GM13976 (cell line): ENCODE measurements at regions not wholly inside any gene's neighbourhood (a gene's known extent, or its start where the extent isn't known, plus 50 kb on each side); places are given as distances from the start of the nearest gene placed in this dataset.
"Not testable (repeated sequence)": the region's sequence is repeated elsewhere in the genome, so short reads cannot be mapped to it uniquely, and the experiment has no call there.

ENCODE experiments used
- DNase-seq: peaks from one replicate; pipeline ENCODE4 v3.0.0; 2012; ENCODE audit warnings: low spot score
- CTCF ChIP-seq: IDR thresholded peaks from 2 replicates; pipeline ENCODE4 v1.5.1; 2012; ENCODE audit warnings: borderline replicate concordance, mild to moderate bottlenecking; ENCODE audit not compliant: insufficient read depth; ENCODE audit errors: extremely low read depth, missing control alignments, control extremely low read depth
- in situ Hi-C: fragments of 300-500 bp; cut with MboI; formaldehyde crosslinking; loops from one replicate; pipeline ENCODE4 v1.12.0; 2022; ENCODE audit warnings: low sequenced_read_pairs, mixed read lengths, inconsistent platforms; ENCODE audit not compliant: unreplicated experiment

- TF ChIP-seq CTCF = no peak
- DNase-seq = no peak
- in situ Hi-C loops = no loop called here
Observed at GRCh38 chr12:97701901-97702300, 239.3 kb downstream of the RMST start.

- in situ Hi-C loops = no loop called here
- no peak for TF ChIP-seq CTCF
- DNase-seq = no peak
Observed at GRCh38 chr12:97711392-97711791, 248.8 kb downstream of the RMST start.

GRCh38 chr12:97713270-97713669, 250.7 kb downstream of the RMST start:
- TF ChIP-seq CTCF = no peak
- in situ Hi-C loops = no loop called here
- DNase-seq = no peak

GRCh38 chr12:97714107-97714563, 251.5 kb downstream of the RMST start:
- no peak for DNase-seq
- TF ChIP-seq CTCF = no peak
- in situ Hi-C loops = no loop called here

GRCh38 chr12:97716356-97716755, 253.8 kb downstream of the RMST start:
- DNase-seq = no peak
- peak; percentile 13 for TF ChIP-seq CTCF

GRCh38 chr12:97723801-97724200, 261.2 kb downstream of the RMST start:
- in situ Hi-C loops, DNase-seq: not testable (repeated sequence)

More at GRCh38 chr12:97716356-97716755, 253.8 kb downstream of the RMST start:
- in situ Hi-C loops = no loop called here

GRCh38 chr12:97745406-97746101, 282.9 kb downstream of the RMST start:
- in situ Hi-C loops = no loop called here
- DNase-seq = no peak
- TF ChIP-seq CTCF = no peak
